ENCODE measurements at regions not wholly inside any gene's neighbourhood (a gene's known extent, or its start where the extent isn't known, plus 50 kb on each side); places are given as distances from the start of the nearest gene placed in this dataset.

DNA sequence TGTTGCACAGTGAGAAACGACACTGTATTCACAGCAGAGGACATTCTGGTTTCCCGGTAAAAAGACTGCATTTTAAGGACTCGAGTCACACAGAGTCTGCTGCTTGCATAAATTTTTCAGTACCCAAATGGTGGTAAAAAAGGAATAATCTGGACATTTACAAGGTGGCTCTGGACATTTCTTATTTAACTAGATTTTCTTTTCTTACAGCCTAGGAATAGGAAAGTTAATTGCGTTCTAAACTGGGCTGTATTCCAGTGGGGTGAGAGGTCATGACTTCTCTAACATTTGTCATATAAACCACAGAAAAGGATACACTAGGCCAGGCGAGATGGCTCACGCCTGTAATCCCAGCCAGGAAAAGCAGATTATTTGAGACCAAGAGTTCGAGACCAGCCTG, 237.5 kb upstream of the KLF6 start:
- POLR2A ChIA-PET (ENCODE audit: unreplicated experiment): no interaction called here
- intact Hi-C loops (cut with micrococcal nuclease): no loop called here
- DNase-seq: no peak
- Histone ChIP-seq H3K9me2 (replicated peaks; ENCODE audit: low read length) (no peaks in the 10 kb centered on the region), H3K4me2 (ENCODE audit: low read length) (no peak overlapping the region), H3K79me2 (ENCODE audit: low read length) (no peaks in the 10 kb centered on the region), H3K36me3 (ENCODE audit: low read depth, low read length) (no peaks in the 10 kb centered on the region), H3F3A (ENCODE audit: low read length, unreplicated experiment) (no peaks in the 10 kb centered on the region), H3K27ac (ENCODE audit: low read length) (no peak overlapping the region), H3K27me3 (ENCODE audit: low read length) (no peaks in the 10 kb centered on the region), H4K20me1 (ENCODE audit: low read length) (no peaks in the 10 kb centered on the region), H3K9me3 (ENCODE audit: low read length) (no peaks in the 10 kb centered on the region), H3K9ac (ENCODE audit: low read length) (no peak overlapping the region), H3K4me1 (ENCODE audit: insufficient read depth, low read length) (no peaks in the 10 kb centered on the region), H3K4me3 (ENCODE audit: low read length) (no peak overlapping the region), H2AFZ (ENCODE audit: low read length) (no peak overlapping the region)
- TF ChIP-seq EZH2phosphoT487 (IDR thresholded peaks at IDR 0.05; ENCODE audit: borderline replicate concordance, low read length) (no peak), EZH2 (IDR thresholded peaks at IDR 0.05; ENCODE audit: low read length, unreplicated experiment) (no peak)
- TF ChIP-seq, protein P1, sequence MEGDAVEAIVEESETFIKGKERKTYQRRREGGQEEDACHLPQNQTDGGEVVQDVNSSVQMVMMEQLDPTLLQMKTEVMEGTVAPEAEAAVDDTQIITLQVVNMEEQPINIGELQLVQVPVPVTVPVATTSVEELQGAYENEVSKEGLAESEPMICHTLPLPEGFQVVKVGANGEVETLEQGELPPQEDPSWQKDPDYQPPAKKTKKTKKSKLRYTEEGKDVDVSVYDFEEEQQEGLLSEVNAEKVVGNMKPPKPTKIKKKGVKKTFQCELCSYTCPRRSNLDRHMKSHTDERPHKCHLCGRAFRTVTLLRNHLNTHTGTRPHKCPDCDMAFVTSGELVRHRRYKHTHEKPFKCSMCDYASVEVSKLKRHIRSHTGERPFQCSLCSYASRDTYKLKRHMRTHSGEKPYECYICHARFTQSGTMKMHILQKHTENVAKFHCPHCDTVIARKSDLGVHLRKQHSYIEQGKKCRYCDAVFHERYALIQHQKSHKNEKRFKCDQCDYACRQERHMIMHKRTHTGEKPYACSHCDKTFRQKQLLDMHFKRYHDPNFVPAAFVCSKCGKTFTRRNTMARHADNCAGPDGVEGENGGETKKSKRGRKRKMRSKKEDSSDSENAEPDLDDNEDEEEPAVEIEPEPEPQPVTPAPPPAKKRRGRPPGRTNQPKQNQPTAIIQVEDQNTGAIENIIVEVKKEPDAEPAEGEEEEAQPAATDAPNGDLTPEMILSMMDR (conservative IDR thresholded peaks at IDR 0.05; ENCODE audit: low read depth, low read length): no peak
- CTCF ChIA-PET: no interaction called here
- no peak for ATAC-seq
- BruUV-seq (replicated peaks): no TSS peak

DNA sequence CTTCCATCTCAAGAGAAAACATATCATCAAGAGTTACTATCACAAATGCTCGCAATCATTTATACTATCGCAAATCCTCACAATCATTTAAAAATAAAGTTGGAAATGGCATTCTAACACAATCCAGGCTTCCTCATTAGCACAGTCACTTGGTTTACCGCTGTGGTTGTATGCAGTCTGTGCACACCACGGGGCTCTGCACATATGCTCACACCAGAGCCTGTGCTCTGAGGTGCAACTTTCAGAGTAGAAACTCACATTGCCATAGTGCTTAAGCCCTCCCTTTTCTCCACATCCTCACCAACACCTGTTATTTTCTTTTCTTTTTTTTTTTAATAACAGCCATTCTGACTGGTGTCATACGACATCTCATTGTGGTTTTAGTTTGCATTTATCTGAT, 235.6 kb upstream of the KLF6 start:
- no TSS peak for BruUV-seq (replicated peaks)
- ATAC-seq (no peak), DNase-seq (no peak)
- Histone ChIP-seq H3K9ac (ENCODE audit: low read length) (no peak overlapping the region), H3K79me2 (ENCODE audit: low read length) (no peaks in the 10 kb centered on the region), H3K36me3 (ENCODE audit: low read depth, low read length) (no peaks in the 10 kb centered on the region), H3K4me1 (ENCODE audit: insufficient read depth, low read length) (no peaks in the 10 kb centered on the region), H3K27ac (ENCODE audit: low read length) (no peak overlapping the region), H3K9me2 (replicated peaks; ENCODE audit: low read length) (no peaks in the 10 kb centered on the region), H3K27me3 (ENCODE audit: low read length) (no peaks in the 10 kb centered on the region), H3K4me2 (ENCODE audit: low read length) (no peak overlapping the region), H3K9me3 (ENCODE audit: low read length) (no peaks in the 10 kb centered on the region), H3F3A (ENCODE audit: low read length, unreplicated experiment) (no peaks in the 10 kb centered on the region), H4K20me1 (ENCODE audit: low read length) (no peaks in the 10 kb centered on the region), H2AFZ (ENCODE audit: low read length) (no peak overlapping the region), H3K4me3 (ENCODE audit: low read length) (no peak overlapping the region)
- CTCF ChIA-PET: no interaction called here
- intact Hi-C loops (cut with micrococcal nuclease): no loop called here
- TF ChIP-seq EZH2 (IDR thresholded peaks at IDR 0.05; ENCODE audit: low read length, unreplicated experiment): no peak
- TF ChIP-seq EZH2phosphoT487 (IDR thresholded peaks at IDR 0.05; ENCODE audit: borderline replicate concordance, low read length): no peak
- TF ChIP-seq, protein P1 (conservative IDR thresholded peaks at IDR 0.05; ENCODE audit: low read depth, low read length): no peak
- POLR2A ChIA-PET (ENCODE audit: unreplicated experiment): no interaction called here

DNA sequence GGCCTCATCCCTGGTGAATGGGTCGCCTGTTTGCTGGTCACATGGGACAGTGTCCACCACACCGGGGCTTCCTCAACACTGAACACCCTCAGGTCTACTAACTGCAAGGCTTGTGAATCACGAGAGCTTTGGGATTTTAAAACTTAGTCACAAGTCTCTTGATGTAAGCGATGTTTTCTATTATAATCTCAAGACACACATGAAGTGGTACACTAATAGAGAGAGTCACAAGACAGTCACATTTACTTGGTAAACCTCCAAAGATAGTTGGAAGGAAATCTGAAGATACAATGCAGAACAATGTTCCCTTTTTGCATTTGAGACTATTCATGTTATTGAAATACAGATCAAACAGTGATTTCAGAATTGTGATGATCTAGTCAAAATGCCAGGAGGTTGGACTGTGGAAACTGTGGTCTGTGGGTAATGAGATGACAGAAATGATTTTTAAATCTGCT, 233.1 kb upstream of the KLF6 start:
- BruUV-seq (replicated peaks): no TSS peak
- no peak overlapping the region for H3K4me2 ChIP-seq (ENCODE audit: low read length)
- TF ChIP-seq, protein P1 (conservative IDR thresholded peaks at IDR 0.05; ENCODE audit: low read depth, low read length): no peak
- TF ChIP-seq EZH2 (IDR thresholded peaks at IDR 0.05; ENCODE audit: low read length, unreplicated experiment) (no peak), EZH2phosphoT487 (IDR thresholded peaks at IDR 0.05; ENCODE audit: borderline replicate concordance, low read length) (no peak)
- CTCF ChIA-PET: no interaction called here
- H3K4me1 ChIP-seq (ENCODE audit: insufficient read depth, low read length): no peaks in the 10 kb centered on the region
- intact Hi-C loops (cut with micrococcal nuclease): no loop called here
- H3K79me2 ChIP-seq (ENCODE audit: low read length): no peaks in the 10 kb centered on the region
- DNase-seq: no peak
- no peak overlapping the region for H3K27ac ChIP-seq (ENCODE audit: low read length)
- no peak overlapping the region for H2AFZ ChIP-seq (ENCODE audit: low read length)
- no peaks in the 10 kb centered on the region for H3F3A ChIP-seq (ENCODE audit: low read length, unreplicated experiment)
- H4K20me1 ChIP-seq (ENCODE audit: low read length): no peaks in the 10 kb centered on the region
- H3K9me2 ChIP-seq (replicated peaks; ENCODE audit: low read length): no peaks in the 10 kb centered on the region
- no peaks in the 10 kb centered on the region for H3K27me3 ChIP-seq (ENCODE audit: low read length)
- H3K36me3 ChIP-seq (ENCODE audit: low read depth, low read length): no peaks in the 10 kb centered on the region
- POLR2A ChIA-PET (ENCODE audit: unreplicated experiment): no interaction called here
- no peaks in the 10 kb centered on the region for H3K9me3 ChIP-seq (ENCODE audit: low read length)
- no peak for ATAC-seq
- no peak overlapping the region for H3K4me3 ChIP-seq (ENCODE audit: low read length)
- no peak overlapping the region for H3K9ac ChIP-seq (ENCODE audit: low read length)

Data from PC-3 (cell line).